OCI-LY7 (cell line): ENCODE measurements at regions not wholly inside any gene's neighbourhood (a gene's known extent, or its start where the extent isn't known, plus 50 kb on each side); places are given as distances from the start of the nearest gene placed in this dataset.

Experiments
- BruUV-seq: library from RNA; stranded (reverse); fragments of 400-500 nt; replicated peaks from 2 replicates; lab custom pipeline; 2021; lab: Mats Ljungman, UMichigan
- CTCF ChIA-PET: fragments of 300-600 bp; sonication (Branson Sonifier 250); formaldehyde crosslinking; loops from one replicate; lab custom pipeline; 2022; ENCODE audit warnings: antibody characterized with exemption; ENCODE audit not compliant: unreplicated experiment; lab: Charles Lee
- POLR2A ChIA-PET: fragments of 300-600 bp; sonication (Branson Sonifier 250); formaldehyde crosslinking; loops from one replicate; lab custom pipeline; 2022; ENCODE audit warnings: antibody characterized with exemption; lab: Charles Lee
- DNase-seq: peaks from one replicate; pipeline ENCODE4 v3.0.0-alpha.2; 2015; ENCODE audit warnings: low spot score
- H2AFZ ChIP-seq: fragments of 200-600 bp; sonication (generic), shearing (Covaris generic); 2 replicates; pipeline ENCODE4 v1.6.1; 2014; ENCODE audit warnings: mild to moderate bottlenecking, antibody characterized with exemption, low read length, moderate library complexity
- H3K27ac ChIP-seq: fragments of 200-600 bp; sonication (generic); 2 replicates; pipeline ENCODE4 v1.5.1; 2014; ENCODE audit warnings: mixed run types, low read depth, mild to moderate bottlenecking, moderate library complexity, low read length, inconsistent platforms; ENCODE audit not compliant: poor library complexity, severe bottlenecking
- H3K36me3 ChIP-seq: fragments of 200-600 bp; sonication (generic); 2 replicates; pipeline ENCODE4 v1.6.1; 2014; ENCODE audit warnings: mild to moderate bottlenecking, antibody characterized with exemption, low read length, moderate library complexity, mixed read lengths; ENCODE audit not compliant: insufficient read depth
- H3K4me1 ChIP-seq: fragments of 200-600 bp; sonication (generic); 2 replicates; pipeline ENCODE4 v1.5.1; 2014; ENCODE audit warnings: mild to moderate bottlenecking, low read length; ENCODE audit not compliant: insufficient read depth, poor library complexity, severe bottlenecking
- H3K4me2 ChIP-seq: fragments of 200-600 bp; sonication (generic); 2 replicates; pipeline ENCODE4 v1.6.1; 2014; ENCODE audit warnings: mild to moderate bottlenecking, low read length
- H3K4me3 ChIP-seq: fragments of 200-600 bp; sonication (generic); 2 replicates; pipeline ENCODE4 v1.5.1; 2014; ENCODE audit warnings: mild to moderate bottlenecking, low read depth, low read length; ENCODE audit not compliant: poor library complexity, severe bottlenecking
- H3K79me2 ChIP-seq: fragments of 200-600 bp; sonication (generic); 2 replicates; pipeline ENCODE4 v1.6.1; 2016; ENCODE audit warnings: low read depth, mild to moderate bottlenecking, low read length, moderate library complexity, mixed read lengths; ENCODE audit not compliant: insufficient read depth
- H3K9me2 ChIP-seq: fragments of 200-600 bp; sonication (generic); 2 replicates; pipeline ENCODE4 v1.6.1; 2016; ENCODE audit warnings: mild to moderate bottlenecking, low read length, mixed read lengths; ENCODE audit not compliant: insufficient read depth
- H3K9me3 ChIP-seq: fragments of 200-600 bp; sonication (generic); 2 replicates; pipeline ENCODE4 v1.6.1; 2014; ENCODE audit warnings: mild to moderate bottlenecking, mixed run types, low read length, mixed read lengths
- H4K20me1 ChIP-seq: fragments of 200-600 bp; sonication (generic); 2 replicates; pipeline ENCODE4 v1.6.1; 2014; ENCODE audit warnings: mild to moderate bottlenecking, antibody characterized with exemption, low read length, moderate library complexity, mixed read lengths; ENCODE audit not compliant: insufficient read depth
- CTCF ChIP-seq: fragments of 200-600 bp; sonication (generic); conservative IDR thresholded peaks from 2 replicates; pipeline ENCODE4 v1.5.1; 2014; ENCODE audit warnings: mild to moderate bottlenecking, antibody characterized with exemption, low read length, moderate library complexity, mixed read lengths
- EZH2phosphoT487 ChIP-seq: fragments of 200-600 bp; sonication (generic); IDR thresholded peaks from 2 replicates; pipeline ENCODE4 v1.6.1; 2018; ENCODE audit warnings: low read depth, borderline replicate concordance, mild to moderate bottlenecking, mixed run types, antibody characterized with exemption, low read length, moderate library complexity, mixed read lengths
- intact Hi-C: fragments of 100-400 bp; cut with micrococcal nuclease; formaldehyde crosslinking; loops from one replicate; pipeline ENCODE4 v1.10.0; 2022; ENCODE audit not compliant: unreplicated experiment

GRCh38 chr18:25726298-25726697 lies 364.1 kb downstream of the SS18 start:
- CTCF ChIA-PET = no interaction called here
- no peaks in the 10 kb centered on the region for H4K20me1 ChIP-seq
- H3K27ac ChIP-seq = no peak overlapping the region
- no peaks in the 10 kb centered on the region for H3K4me1 ChIP-seq
- H3K9me3 ChIP-seq = no peaks in the 10 kb centered on the region
- H2AFZ ChIP-seq = no peak overlapping the region
- H3K4me3 ChIP-seq = no peak overlapping the region
- no peak overlapping the region for H3K4me2 ChIP-seq
- BruUV-seq = no TSS peak
- POLR2A ChIA-PET = no interaction called here
- no peaks in the 10 kb centered on the region for H3K9me2 ChIP-seq
- intact Hi-C loops = no loop called here
- DNase-seq = no peak
- no peak for TF ChIP-seq CTCF
- no peak for TF ChIP-seq EZH2phosphoT487
- H3K79me2 ChIP-seq = no peaks in the 10 kb centered on the region
- H3K36me3 ChIP-seq = no peaks in the 10 kb centered on the region

- no peak for DNase-seq
- Histone ChIP-seq H3K27ac (no peak overlapping the region), H3K4me2 (no peak overlapping the region), H3K9me2 (no peaks in the 10 kb centered on the region), H4K20me1 (no peaks in the 10 kb centered on the region), H3K79me2 (no peaks in the 10 kb centered on the region), H3K4me1 (no peaks in the 10 kb centered on the region), H3K4me3 (no peak overlapping the region), H3K9me3 (no peaks in the 10 kb centered on the region), H3K36me3 (no peaks in the 10 kb centered on the region), H2AFZ (no peak overlapping the region)
- CTCF ChIA-PET = no interaction called here
- intact Hi-C loops = no loop called here
- POLR2A ChIA-PET = no interaction called here
- BruUV-seq = no TSS peak
- TF ChIP-seq EZH2phosphoT487 (no peak), CTCF (no peak)
Measured at GRCh38 chr18:25725501-25725900, 364.9 kb downstream of the SS18 start.

GRCh38 chr18:25724997-25725396 lies 365.4 kb downstream of the SS18 start:
- Histone ChIP-seq H3K4me3 (no peak overlapping the region), H2AFZ (no peak overlapping the region), H3K4me2 (no peak overlapping the region), H3K27ac (no peak overlapping the region), H3K36me3 (no peaks in the 10 kb centered on the region), H3K9me3 (no peaks in the 10 kb centered on the region), H3K4me1 (no peaks in the 10 kb centered on the region), H3K9me2 (no peaks in the 10 kb centered on the region), H3K79me2 (no peaks in the 10 kb centered on the region), H4K20me1 (no peaks in the 10 kb centered on the region)
- no TSS peak for BruUV-seq
- TF ChIP-seq CTCF (no peak), EZH2phosphoT487 (no peak)
- ChIA-PET POLR2A (interaction anchor here (0.5 kb wide), 1 partner anchor 21 kb away, joined by 3 read pairs; no protein-coding TSS in a partner anchor), CTCF (no interaction called here)
- intact Hi-C loops = no loop called here
- no peak for DNase-seq
